Activated CD4-positive, alpha-beta memory T cell treated with anti-CD3 and anti-CD28 coated beads, Interleukin-2, amount 10 ng/mL, durations not matched to agents 7 days and 5 days (primary cell): ENCODE measurements at regions not wholly inside any gene's neighbourhood (a gene's known extent, or its start where the extent isn't known, plus 50 kb on each side); places are given as distances from the start of the nearest gene placed in this dataset.

Experiments
- CTCF ChIA-PET: fragments of 350-600 bp; sonication (Branson Sonifier 250); formaldehyde crosslinking; loops from one replicate; lab custom pipeline; 2021; ENCODE audit warnings: antibody characterized with exemption, inconsistent platforms; lab: Charles Lee
- POLR2A ChIA-PET: fragments of 350-600 bp; sonication (Branson Sonifier 250); formaldehyde crosslinking; loops from one replicate; lab custom pipeline; 2021; ENCODE audit warnings: antibody characterized with exemption; lab: Charles Lee
- DNase-seq: peaks from one replicate; pipeline ENCODE4 v3.0.0-alpha.2; 2020
- H3K27ac Mint-ChIP-seq: one replicate; pipeline ENCODE4 v1.8.0; 2021; ENCODE audit warnings: mild to moderate bottlenecking, mixed read lengths
- H3K27me3 Mint-ChIP-seq: one replicate; pipeline ENCODE4 v1.8.0; 2021; ENCODE audit warnings: mixed read lengths
- H3K36me3 Mint-ChIP-seq: one replicate; pipeline ENCODE4 v1.8.0; 2021; ENCODE audit warnings: low read depth, mixed read lengths
- H3K4me1 Mint-ChIP-seq: one replicate; pipeline ENCODE4 v1.8.0; 2021; ENCODE audit warnings: mixed read lengths
- H3K4me3 Mint-ChIP-seq: one replicate; pipeline ENCODE4 v1.8.0; 2021; ENCODE audit warnings: mild to moderate bottlenecking, mixed read lengths
- H3K9me3 Mint-ChIP-seq: one replicate; pipeline ENCODE4 v1.8.0; 2021; ENCODE audit warnings: mixed read lengths

GRCh38 chr2:234265206-234265605 is 214.7 kb downstream of the SPP2 start:
- CTCF ChIA-PET, result no interaction called here
- Mint-ChIP-seq H3K36me3 (peaks cover 13% of the 10 kb centered on the region), H3K4me1 (peaks cover 28% of the 10 kb centered on the region), H3K27me3 (no peaks in the 10 kb centered on the region), H3K27ac (no peak overlapping the region), H3K9me3 (no peaks in the 10 kb centered on the region), H3K4me3 (no peak overlapping the region)
- DNase-seq, result no peak
- POLR2A ChIA-PET, result no interaction called here

DNA sequence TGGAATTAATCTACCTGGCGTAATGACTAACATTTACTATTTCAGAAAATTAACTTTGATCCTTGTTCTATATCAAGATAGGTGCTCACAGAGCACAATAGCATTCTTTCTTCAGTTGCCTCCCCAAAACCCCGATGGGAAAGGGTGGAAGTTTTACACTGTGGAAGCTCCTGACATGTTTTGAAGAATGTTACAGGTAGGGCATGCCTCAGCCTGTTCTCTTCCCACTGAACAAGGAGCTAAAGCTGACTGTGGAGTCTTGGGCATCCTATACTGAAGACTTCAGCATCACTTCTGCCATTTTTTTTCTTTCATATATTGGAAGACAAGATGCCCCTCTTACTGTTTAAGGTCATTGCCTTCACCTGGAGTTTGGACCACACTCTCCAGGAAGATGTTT is 211.2 kb downstream of the SPP2 start:
- Mint-ChIP-seq H3K9me3 (peaks cover 3% of the 10 kb centered on the region), H3K27ac (no peak overlapping the region), H3K4me3 (no peak overlapping the region), H3K36me3 (peaks cover 11% of the 10 kb centered on the region), H3K4me1 (peaks cover 20% of the 10 kb centered on the region), H3K27me3 (no peaks in the 10 kb centered on the region)
- DNase-seq, result no peak
- ChIA-PET CTCF (no interaction called here), POLR2A (no interaction called here)

DNA sequence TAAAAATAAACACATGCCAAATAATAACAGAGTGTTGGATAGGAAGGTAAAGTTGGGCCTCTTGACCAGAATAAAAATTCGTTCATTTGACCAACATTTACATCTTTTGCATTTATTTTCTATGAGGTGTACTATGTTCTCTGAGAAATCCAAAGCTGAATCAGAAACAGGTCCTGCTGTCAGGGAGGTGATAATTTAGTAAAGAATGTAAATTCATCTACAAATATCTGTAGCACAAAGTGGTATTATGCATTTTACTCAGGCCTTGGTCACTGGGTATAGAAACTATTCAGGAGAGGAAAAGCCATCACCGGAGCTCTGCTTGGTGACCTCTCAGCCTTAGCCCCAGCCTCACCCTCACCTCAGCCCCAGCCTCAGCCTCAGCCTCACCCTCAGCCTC is 208.9 kb downstream of the SPP2 start:
- Mint-ChIP-seq H3K27me3 (no peaks in the 10 kb centered on the region), H3K36me3 (peaks cover 6% of the 10 kb centered on the region), H3K27ac (no peak overlapping the region), H3K4me1 (peaks cover 21% of the 10 kb centered on the region), H3K4me3 (no peak overlapping the region), H3K9me3 (peaks cover 3% of the 10 kb centered on the region)
- ChIA-PET POLR2A (interaction anchor here (0.6 to 1.5 kb wide), 2 partner anchors 12 to 237 kb away, joined by 3 read pairs; no protein-coding TSS in a partner anchor), CTCF (no interaction called here)
- DNase-seq, result no peak

DNA sequence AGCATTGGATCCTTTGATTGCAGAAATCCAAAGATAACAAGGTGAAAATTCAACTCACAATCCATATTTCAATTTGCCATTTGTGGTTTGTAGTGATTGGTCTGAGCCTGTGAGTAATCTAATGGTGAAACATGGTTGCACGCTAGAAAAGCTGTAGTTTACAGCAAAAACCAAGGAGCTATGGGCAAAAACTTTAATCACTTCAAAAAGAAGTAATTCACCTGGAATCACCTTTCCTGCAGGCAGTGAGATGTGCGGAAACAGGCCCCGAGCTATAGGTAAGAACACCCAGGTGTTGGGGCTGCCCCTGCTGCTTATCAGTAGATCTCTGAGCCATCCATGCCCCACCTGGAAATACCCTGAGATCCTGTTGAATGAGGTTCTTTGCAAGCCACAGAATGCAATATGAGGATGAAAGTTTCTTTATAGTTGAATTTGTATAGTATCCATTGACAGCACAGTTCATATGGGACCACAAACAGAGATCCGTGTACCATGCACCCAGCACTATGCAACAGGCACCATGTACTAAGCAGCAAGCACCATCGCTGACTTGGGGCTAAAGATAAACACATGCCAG is 208.2 kb downstream of the SPP2 start:
- ChIA-PET POLR2A (interaction anchor here (1.0 to 2.1 kb wide), 4 partner anchors 9 to 239 kb away, joined by 3 to 7 read pairs (median 5); partner anchors contain the start of gene ARL4C), CTCF (no interaction called here)
- Mint-ChIP-seq H3K4me3 (no peak overlapping the region), H3K27me3 (no peaks in the 10 kb centered on the region), H3K4me1 (peaks cover 21% of the 10 kb centered on the region), H3K9me3 (peaks cover 3% of the 10 kb centered on the region), H3K27ac (no peak overlapping the region), H3K36me3 (peaks cover 6% of the 10 kb centered on the region)
- no peak for DNase-seq

DNA sequence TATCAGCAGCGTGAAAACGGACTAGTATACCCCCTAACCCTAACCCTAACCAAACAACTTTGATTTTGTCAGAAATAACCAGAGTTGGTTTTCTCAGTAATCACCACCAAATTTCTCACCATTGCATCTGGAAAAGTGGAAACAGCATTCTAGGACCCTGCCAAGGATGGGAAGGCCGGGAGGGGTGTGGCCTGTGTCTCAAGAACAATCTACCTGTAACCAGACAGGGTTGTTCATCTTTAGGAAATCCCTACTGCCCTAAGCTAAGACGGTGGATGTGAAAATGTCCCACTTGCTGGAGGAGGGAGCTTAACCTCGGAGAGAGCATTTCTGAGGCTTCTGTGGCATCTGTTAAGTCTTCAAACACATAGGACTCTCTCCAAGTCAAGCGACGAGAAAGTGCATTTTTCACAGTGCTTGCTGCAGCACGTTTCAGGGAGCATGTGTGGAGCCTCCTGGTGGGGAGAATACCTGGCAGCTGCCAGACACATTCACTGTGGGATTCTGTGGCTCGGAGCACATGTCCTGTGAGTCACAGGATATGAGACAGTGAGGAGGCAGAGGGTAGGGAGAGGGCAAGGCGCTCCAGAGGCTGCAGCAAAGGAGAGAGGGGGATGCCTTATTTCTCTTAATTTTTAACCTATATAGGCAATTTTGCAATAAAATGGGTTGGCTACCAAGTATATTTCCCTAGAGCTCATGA is 207.5 kb downstream of the SPP2 start:
- POLR2A ChIA-PET, result interaction anchor here (1.0 to 2.1 kb wide), 4 partner anchors 9 to 239 kb away, joined by 3 to 7 read pairs (median 5); partner anchors contain the start of gene ARL4C
- peaks cover 21% of the 10 kb centered on the region for H3K4me1 Mint-ChIP-seq
- DNase-seq, result peak; percentile 33
- H3K27ac Mint-ChIP-seq, result no peak overlapping the region
- peaks cover 3% of the 10 kb centered on the region for H3K9me3 Mint-ChIP-seq
- H3K27me3 Mint-ChIP-seq, result no peaks in the 10 kb centered on the region
- H3K4me3 Mint-ChIP-seq, result no peak overlapping the region
- CTCF ChIA-PET, result no interaction called here
- H3K36me3 Mint-ChIP-seq, result peaks cover 6% of the 10 kb centered on the region

DNA sequence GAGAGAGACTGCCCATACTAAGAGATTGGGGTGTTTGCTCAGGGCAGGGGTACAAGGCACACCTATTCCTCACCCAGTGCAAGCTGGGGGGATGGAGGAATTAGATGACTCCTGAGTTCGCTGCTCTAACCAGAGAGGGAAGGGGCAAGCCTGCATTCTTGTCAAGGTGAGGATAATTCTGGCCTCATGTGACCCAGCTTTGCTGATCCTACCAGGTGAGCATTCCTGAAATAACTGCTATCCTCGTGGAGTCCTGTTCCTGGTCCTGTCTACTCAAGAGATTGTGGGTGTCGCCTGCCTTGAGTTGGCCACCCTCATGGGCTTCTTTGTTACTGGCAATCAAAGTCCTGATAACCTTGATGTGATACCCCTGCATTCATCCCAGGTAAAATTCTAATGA is 206.0 kb downstream of the SPP2 start:
- Mint-ChIP-seq H3K27ac (no peak overlapping the region), H3K36me3 (peaks cover 3% of the 10 kb centered on the region)
- POLR2A ChIA-PET, result no interaction called here

GRCh38 chr2:234254783-234255521 is 204.4 kb downstream of the SPP2 start:
- ChIA-PET POLR2A (interaction anchor here (1.6 kb wide), 1 partner anchor 242 kb away, joined by 4 read pairs; the partner anchor contains the start of gene ARL4C), CTCF (interaction anchor here (0.7 kb wide), 2 partner anchors 65 to 108 kb away, joined by 3 read pairs; no protein-coding TSS in a partner anchor)
- H3K9me3 Mint-ChIP-seq, result peaks cover 3% of the 10 kb centered on the region
- H3K27ac Mint-ChIP-seq, result no peak overlapping the region
- no peaks in the 10 kb centered on the region for H3K36me3 Mint-ChIP-seq
- peaks cover 19% of the 10 kb centered on the region for H3K4me1 Mint-ChIP-seq
- no peak for DNase-seq
- H3K4me3 Mint-ChIP-seq, result no peak overlapping the region
- H3K27me3 Mint-ChIP-seq, result peaks cover 4% of the 10 kb centered on the region

More for the DNA sequence above, 206.0 kb downstream of the SPP2 start:
- H3K27me3 Mint-ChIP-seq, result no peaks in the 10 kb centered on the region
- CTCF ChIA-PET, result no interaction called here
- DNase-seq, result no peak
- peaks cover 21% of the 10 kb centered on the region for H3K4me1 Mint-ChIP-seq
- H3K4me3 Mint-ChIP-seq, result no peak overlapping the region
- peaks cover 3% of the 10 kb centered on the region for H3K9me3 Mint-ChIP-seq

- POLR2A ChIA-PET, result no interaction called here
- H3K4me1 Mint-ChIP-seq, result peaks cover 6% of the 10 kb centered on the region
- H3K9me3 Mint-ChIP-seq, result peaks cover 5% of the 10 kb centered on the region
- CTCF ChIA-PET, result no interaction called here
- no peak overlapping the region for H3K27ac Mint-ChIP-seq
- H3K36me3 Mint-ChIP-seq, result no peaks in the 10 kb centered on the region
- no peak for DNase-seq
- peaks cover 4% of the 10 kb centered on the region for H3K27me3 Mint-ChIP-seq
- no peak overlapping the region for H3K4me3 Mint-ChIP-seq
Observed at GRCh38 chr2:234252772-234253171, 202.3 kb downstream of the SPP2 start.

- H3K27ac Mint-ChIP-seq, result no peak overlapping the region
- H3K4me3 Mint-ChIP-seq, result no peak overlapping the region
Observed at GRCh38 chr2:234251326-234252271, 201.1 kb downstream of the SPP2 start.

GRCh38 chr2:234250926-234251325 is 200.4 kb downstream of the SPP2 start:
- ChIA-PET CTCF (no interaction called here), POLR2A (interaction anchor here (1.4 kb wide), 1 partner anchor 9 kb away, joined by 3 read pairs; no protein-coding TSS in a partner anchor)
- DNase-seq, result no peak
- Mint-ChIP-seq H3K4me1 (peaks cover 4% of the 10 kb centered on the region), H3K27me3 (peaks cover 4% of the 10 kb centered on the region), H3K4me3 (no peak overlapping the region), H3K9me3 (peaks cover 3% of the 10 kb centered on the region), H3K36me3 (no peaks in the 10 kb centered on the region), H3K27ac (no peak overlapping the region)

More at GRCh38 chr2:234251326-234252271, 201.1 kb downstream of the SPP2 start:
- ChIA-PET CTCF (interaction anchor here (1.2 kb wide), 1 partner anchor 249 kb away, joined by 3 read pairs; no protein-coding TSS in a partner anchor), POLR2A (interaction anchor here (1.4 kb wide), 1 partner anchor 9 kb away, joined by 3 read pairs; no protein-coding TSS in a partner anchor)
- DNase-seq, result no peak
- Mint-ChIP-seq H3K27me3 (peaks cover 4% of the 10 kb centered on the region), H3K36me3 (no peaks in the 10 kb centered on the region), H3K4me1 (peaks cover 4% of the 10 kb centered on the region), H3K9me3 (peaks cover 3% of the 10 kb centered on the region)

- no peak overlapping the region for H3K27ac Mint-ChIP-seq
- ChIA-PET CTCF (no interaction called here), POLR2A (no interaction called here)
- peaks cover 7% of the 10 kb centered on the region for H3K4me1 Mint-ChIP-seq
- no peaks in the 10 kb centered on the region for H3K36me3 Mint-ChIP-seq
- H3K9me3 Mint-ChIP-seq, result peaks cover 3% of the 10 kb centered on the region
- no peak for DNase-seq
- H3K27me3 Mint-ChIP-seq, result peaks cover 4% of the 10 kb centered on the region
- H3K4me3 Mint-ChIP-seq, result no peak overlapping the region
Observed at GRCh38 chr2:234249873-234250272, 199.4 kb downstream of the SPP2 start.

GRCh38 chr2:234249034-234249735 is 198.7 kb downstream of the SPP2 start:
- peaks cover 4% of the 10 kb centered on the region for H3K27me3 Mint-ChIP-seq
- peaks cover 3% of the 10 kb centered on the region for H3K9me3 Mint-ChIP-seq
- POLR2A ChIA-PET, result no interaction called here
- peaks cover 11% of the 10 kb centered on the region for H3K4me1 Mint-ChIP-seq
- H3K36me3 Mint-ChIP-seq, result no peaks in the 10 kb centered on the region
- CTCF ChIA-PET, result no interaction called here
- no peak overlapping the region for H3K27ac Mint-ChIP-seq
- no peak for DNase-seq
- no peak overlapping the region for H3K4me3 Mint-ChIP-seq
